ENCODE measurements at regions not wholly inside any gene's neighbourhood (a gene's known extent, or its start where the extent isn't known, plus 50 kb on each side); places are given as distances from the start of the nearest gene placed in this dataset.

DNA sequence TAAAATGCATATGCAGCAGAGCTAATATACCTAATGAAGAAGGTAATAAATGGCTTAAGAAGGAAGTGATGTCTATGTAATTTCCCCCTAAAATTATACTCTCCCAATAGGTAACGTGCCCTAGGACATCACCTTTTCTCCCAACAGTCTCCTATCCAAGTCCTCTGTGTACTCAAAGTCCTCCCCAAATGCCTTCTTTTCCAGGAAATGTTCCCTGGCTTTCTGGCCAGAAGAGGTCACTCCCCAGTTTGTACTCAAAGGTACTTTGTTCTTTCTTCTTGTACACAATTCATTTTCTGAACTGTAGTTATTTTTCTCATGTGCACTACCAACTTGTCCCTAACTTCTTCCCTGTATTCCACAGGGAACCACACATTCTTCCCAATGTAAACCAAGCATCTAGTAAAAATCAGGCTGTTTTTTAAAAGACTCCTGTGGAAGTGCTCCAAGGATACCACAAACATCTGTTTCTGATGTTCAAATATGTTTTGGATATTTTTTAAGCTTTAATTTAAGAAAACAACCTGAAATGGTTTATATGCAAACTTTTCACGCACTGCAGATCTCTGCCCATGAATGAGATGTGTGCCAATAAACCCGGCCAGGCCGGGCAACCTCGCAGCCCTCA, 262.3 kb upstream of the KLF14 start:
- DNase-seq (ENCODE audit: low spot score), result no peak

- no peak for DNase-seq (ENCODE audit: low spot score)
Measured at GRCh38 chr7:130996833-130997231, 262.8 kb upstream of the KLF14 start.

GRCh38 chr7:130998993-130999602, 265.1 kb upstream of the KLF14 start:
- DNase-seq (ENCODE audit: low spot score), result no peak

GRCh38 chr7:130999926-131000325, 265.9 kb upstream of the KLF14 start:
- no peak for DNase-seq (ENCODE audit: low spot score)

GRCh38 chr7:131000389-131000788, 266.4 kb upstream of the KLF14 start:
- DNase-seq (ENCODE audit: low spot score), result no peak

GRCh38 chr7:131000873-131001272, 266.9 kb upstream of the KLF14 start:
- DNase-seq (ENCODE audit: low spot score), result no peak

GRCh38 chr7:131002600-131002999, 268.6 kb upstream of the KLF14 start:
- DNase-seq (ENCODE audit: low spot score), result no peak

DNA sequence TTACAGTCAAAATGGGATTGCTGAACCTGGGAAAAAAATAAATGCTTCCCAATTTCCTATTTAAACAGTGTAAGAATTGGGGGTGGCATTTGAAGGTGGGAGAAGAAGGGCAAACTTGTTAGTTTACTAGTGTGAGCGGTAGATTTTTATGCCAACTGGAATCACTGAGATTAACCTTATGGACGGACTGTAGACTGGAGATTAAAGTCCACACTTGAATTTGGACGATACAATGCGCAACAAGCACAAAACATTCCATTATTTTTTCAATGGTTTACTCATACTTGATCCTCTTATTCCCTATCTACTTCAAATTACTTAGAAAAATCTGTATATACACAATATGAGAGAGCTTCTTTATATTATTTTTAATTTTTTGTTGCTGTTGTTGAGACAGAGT, 269.6 kb upstream of the KLF14 start:
- no peak for DNase-seq (ENCODE audit: low spot score)

DNA sequence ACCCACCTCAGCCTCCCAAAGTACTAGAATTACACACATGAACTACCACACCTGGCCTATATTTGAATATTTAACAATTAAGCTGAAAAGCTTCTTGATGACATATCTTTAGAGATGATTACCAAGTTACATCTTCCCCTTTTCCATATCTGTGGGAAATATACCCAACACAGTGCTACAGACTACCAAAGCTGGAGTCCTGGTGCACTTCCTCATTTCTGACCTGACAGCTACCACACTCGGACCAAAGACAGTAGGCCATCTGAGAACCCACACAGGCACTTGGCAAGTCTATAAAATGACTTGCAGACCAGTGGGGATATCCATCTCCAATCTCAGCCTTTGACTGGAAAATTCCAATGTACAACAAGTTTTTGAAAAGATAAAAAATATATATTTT, 270.4 kb upstream of the KLF14 start:
- DNase-seq (ENCODE audit: low spot score), result no peak

DNA sequence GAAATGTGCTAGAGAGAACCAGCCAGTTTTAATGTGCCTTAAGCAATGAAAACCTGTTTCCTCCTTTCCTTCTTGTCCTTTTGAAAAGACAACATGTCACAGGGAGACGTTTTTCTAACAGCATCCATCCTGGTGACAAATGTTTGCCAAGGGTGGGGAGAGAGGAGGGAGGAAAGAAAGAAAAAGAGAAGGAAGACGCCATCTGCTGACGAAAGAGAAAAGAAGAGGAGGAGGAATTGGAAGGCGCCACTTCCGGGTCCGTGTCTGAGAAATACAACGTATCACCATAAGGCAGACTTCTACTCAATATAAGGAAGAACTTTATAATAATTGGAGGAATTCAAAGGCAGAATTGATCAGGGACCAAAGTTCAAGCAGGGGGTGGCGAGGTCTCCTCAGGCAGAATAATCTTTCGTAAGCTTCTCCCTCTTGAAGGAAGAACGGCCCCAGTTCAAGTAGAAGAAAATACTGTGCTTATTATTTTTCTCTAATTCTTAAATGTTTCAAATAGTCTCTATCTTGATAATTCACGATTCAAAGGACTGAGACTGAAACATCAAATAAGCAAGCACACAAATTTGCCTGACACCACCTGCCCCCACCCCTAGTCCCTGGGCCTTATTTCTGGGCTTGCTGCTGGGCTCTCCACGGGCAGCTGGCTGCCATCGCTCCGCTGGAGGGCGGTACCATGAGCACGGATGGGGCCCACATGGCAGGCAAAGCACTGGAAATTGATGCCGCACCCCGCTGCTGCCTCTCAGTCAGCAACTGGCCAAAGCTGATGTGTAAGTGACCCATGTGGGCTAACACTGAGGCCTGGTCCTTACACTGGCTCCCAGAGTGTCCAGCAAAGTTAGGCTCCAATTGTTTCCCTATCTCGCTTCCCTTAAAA, 273.7 kb upstream of the KLF14 start:
- DNase-seq (ENCODE audit: low spot score), result peak; percentile 89

DNA sequence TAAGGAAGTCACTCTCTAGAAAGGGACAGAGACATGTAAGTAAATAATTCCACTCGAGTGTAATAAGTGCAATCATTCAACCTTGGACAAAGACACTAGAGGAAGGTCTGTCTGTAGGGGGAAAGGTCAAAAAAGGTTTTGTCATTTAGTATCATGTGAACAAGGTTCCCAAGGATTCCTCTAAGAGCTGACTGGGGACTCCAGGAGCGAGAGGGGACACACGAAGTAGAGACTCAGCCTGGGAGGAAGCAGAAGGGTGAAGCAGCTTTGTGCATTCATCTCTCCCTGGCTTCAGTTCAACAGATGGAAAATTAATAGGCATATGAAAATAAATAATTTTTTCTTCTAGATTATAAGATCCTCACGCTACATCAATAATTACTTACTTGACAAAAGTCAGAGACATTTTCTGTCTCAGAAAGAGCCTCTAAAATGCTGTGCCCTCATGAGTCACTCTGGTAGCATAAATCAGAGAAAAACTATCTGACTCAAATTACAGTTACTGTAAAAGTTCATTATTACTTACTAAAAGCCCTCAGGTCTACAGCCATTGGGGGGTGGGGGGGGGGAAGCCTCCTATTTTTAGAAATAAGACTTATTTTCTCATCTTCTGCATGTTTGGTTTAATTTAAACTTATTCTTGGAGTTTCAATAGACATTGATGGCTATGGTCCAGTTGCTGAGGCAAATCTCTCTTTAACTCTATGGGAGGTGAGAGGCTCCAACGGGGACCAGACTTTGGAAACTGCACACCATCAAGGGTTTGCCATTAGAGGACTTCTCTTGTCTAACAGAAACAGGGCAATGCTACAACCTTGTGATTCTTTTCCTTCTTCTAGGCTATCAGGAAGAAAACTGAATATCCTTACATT, 275.1 kb upstream of the KLF14 start:
- DNase-seq (ENCODE audit: low spot score), result peak; percentile 67

GRCh38 chr7:131010029-131010716, 276.2 kb upstream of the KLF14 start:
- no peak for DNase-seq (ENCODE audit: low spot score)

GRCh38 chr7:131010717-131011431, 276.9 kb upstream of the KLF14 start:
- DNase-seq (ENCODE audit: low spot score), result peak; percentile 58

DNA sequence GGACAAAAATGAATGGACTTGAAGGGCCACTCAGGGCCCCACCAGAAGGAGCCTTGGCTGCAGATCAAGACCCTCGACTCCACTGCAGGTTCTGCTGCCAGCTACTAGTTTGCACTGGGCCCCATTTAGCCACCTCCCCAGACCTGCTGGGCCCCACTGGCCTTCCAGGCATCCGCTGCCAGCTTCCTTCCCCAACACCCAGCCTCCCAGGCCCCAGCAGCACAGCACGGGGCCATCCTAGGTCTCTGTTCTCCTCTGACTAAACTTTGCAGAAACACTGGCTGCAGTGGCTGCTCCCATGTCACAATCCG, 277.4 kb upstream of the KLF14 start:
- peak; percentile 66 for DNase-seq (ENCODE audit: low spot score)

GRCh38 chr7:131011976-131012375, 278.0 kb upstream of the KLF14 start:
- DNase-seq (ENCODE audit: low spot score), result peak; percentile 47

GRCh38 chr7:131012477-131013031, 278.5 kb upstream of the KLF14 start:
- peak; percentile 60 for DNase-seq (ENCODE audit: low spot score)

DNA sequence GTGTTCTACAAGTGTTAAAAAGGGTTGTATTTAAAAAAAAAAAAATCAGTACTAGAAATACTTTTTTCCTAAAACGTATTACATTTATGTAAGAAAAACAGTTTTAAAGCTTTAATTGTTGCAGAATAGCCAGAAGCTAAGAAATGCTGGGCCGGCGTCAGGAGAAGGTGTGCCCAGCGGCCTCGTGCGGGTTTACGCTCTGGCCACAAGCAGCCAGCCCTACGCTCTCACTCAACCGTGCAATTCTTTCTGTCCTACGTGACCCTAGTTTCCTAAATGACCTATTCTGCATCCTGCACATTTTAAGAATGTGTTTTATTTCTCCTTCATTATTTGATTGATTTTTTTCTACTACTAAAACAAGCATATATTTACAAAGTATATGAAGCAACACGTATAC, 279.7 kb upstream of the KLF14 start:
- DNase-seq (ENCODE audit: low spot score), result no peak

GRCh38 chr7:131014906-131015656, 281.1 kb upstream of the KLF14 start:
- no peak for DNase-seq (ENCODE audit: low spot score)

GRCh38 chr7:131015657-131015958, 281.6 kb upstream of the KLF14 start:
- no peak for DNase-seq (ENCODE audit: low spot score)

DNA sequence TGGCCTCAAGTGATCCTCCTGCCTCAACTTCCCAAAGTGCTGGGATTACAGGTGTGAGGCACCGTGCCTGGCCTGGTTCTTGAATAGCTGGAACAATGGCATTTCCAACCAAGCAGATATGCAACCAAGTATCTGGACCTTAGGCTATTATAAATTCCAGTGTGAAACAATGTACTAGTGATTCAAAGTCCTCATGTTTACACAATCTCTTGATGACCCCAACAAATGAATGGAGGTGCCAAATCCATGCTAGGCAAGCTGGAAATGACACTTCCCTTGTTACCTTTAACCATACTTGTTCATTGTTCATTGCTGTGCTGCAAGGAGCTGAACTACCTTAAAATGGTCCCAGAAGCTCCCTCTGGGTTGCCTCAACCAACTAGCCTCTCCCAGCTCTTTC, 282.2 kb upstream of the KLF14 start:
- no peak for DNase-seq (ENCODE audit: low spot score)
